IPS-NIHi11 (cell line): ENCODE measurements at regions not wholly inside any gene's neighbourhood (a gene's known extent, or its start where the extent isn't known, plus 50 kb on each side); places are given as distances from the start of the nearest gene placed in this dataset.

Source experiments
- DNase-seq: peaks from one replicate; pipeline ENCODE4 v3.0.0; 2012; ENCODE audit warnings: mixed read lengths, low spot score

DNA sequence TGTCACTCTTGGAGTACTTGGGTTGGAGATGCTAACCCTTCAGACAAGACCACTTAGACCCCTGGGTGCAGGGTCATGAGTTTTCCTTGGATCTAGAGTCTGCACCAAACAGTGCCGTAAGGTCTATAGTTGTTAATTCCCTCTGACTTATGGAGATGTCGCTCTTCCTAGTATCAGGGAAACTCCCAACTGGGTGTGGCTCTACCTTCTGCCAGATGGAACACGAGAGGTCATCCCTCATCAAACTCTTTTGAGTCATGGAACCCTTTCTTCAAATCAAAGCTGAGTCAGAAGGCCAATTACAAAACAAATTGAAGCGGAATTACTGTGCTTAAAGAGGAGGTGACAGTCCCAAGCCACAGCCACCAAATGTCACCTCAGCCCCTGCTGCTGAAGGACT, 514.9 kb upstream of the PROK2 start:
- no peak for DNase-seq

DNA sequence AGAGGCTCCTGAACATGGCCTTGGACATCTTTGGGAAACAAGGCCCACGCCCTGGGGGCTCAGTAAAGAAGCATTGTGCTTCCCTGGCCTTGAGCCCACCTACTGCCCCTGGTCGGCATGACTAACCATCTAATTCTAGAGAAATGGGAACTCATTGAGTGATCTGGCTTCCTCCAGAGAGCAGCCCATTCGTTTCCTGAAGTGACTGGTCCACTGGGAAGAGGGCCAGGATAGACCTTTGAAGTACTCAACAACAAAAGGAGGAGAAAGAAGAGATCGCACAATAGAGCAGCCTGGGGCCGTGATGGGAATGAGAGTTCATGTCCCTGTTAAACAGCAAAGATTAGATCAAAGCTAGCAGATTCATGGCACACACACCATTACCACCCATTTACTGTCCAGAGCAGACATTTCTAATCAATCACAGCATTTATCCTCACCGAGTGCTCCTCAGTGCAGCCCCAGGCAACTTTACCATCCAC, 514.4 kb upstream of the PROK2 start:
- DNase-seq: no peak

DNA sequence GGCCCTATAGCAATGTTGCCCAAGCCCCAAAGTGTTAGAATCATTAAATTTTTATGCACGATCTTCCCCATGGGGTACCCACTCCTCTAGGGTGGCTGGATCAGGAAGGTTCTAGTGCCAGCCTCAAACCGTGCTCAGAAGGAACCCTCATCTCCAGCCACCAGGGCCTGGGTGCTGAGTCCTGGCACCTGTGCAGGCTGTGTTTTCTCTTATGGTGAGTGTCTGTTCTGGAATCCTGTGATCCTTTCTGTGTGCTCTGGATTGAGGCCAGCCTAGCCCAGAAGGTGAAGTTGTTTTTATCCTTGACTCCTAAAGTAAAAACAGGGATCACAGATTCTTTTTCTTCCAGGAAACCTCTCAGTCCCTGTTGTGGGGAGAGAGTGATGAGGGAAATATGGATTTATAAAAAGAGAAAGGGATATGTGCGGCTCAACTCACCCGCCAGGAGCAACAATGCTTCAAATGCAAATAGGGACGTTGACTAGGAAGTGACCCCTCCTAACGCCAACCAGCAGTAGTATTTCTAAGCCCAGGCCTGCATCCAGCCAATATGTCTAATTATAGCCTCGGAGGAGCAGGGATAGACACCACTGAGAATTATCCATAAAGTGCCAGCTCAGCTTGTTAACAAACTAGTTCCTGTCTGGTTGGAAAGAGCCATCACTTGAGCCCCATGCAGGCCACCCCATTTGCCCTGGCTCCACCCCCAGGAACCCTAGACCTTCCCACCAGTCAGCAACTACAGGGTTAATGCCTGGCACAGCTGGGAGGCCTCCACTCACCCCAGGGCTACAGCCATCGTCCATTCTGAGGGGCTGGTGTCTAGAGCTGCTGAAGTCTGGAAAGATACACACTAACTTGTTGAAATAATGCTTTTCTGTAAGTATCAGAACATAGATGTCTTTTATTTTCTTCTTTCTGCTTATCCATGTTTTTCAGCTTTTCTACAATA, 513.5 kb upstream of the PROK2 start:
- no peak for DNase-seq

DNA sequence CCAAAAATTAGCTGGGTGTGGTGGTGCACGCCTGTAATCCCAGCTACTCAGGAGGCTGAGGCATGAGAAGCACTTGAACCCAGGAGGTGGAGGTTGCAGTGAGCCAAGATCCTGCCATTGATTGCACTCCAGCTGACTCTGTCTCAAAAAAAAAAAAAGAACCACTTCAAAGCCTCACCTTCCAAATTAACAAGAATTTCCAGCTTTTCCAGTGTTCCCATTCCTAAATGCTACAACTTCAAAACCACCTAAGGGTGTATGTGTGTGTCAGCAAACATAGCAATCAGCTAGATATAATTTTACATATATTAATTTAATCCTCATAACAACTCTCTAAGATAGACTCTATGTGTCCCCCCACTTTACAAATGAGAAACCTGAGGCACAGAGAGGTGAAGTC, 512.5 kb upstream of the PROK2 start:
- no peak for DNase-seq

DNA sequence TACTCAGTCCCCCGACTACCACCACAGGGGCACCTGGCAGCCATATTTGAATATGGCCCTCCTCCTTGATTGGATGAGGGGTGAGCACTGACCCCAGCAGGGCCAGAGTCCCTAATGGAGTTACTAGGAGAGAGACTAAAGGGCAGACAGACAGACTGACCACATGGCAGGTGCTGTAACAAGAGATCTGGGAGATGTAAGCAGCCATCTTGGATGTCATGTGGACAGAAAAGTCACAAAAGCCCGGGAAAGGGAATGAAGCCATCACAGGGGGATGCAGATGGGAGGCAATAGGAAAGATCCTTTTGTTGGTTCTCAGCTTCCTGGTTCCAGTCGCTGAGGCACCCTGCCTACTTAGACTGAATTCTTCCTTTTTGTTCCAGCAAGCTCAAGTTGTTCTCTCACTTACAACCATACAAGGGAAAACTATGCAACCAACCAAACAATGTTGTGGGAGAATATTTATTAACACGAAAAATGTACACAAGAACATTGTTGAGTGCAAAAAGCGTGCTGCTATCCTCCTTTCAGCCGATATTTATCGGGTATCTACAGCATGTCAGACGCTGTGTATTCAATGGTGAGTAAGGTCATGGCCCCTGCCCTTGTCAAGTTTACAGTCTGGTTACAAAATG, 511.6 kb upstream of the PROK2 start:
- no peak for DNase-seq

DNA sequence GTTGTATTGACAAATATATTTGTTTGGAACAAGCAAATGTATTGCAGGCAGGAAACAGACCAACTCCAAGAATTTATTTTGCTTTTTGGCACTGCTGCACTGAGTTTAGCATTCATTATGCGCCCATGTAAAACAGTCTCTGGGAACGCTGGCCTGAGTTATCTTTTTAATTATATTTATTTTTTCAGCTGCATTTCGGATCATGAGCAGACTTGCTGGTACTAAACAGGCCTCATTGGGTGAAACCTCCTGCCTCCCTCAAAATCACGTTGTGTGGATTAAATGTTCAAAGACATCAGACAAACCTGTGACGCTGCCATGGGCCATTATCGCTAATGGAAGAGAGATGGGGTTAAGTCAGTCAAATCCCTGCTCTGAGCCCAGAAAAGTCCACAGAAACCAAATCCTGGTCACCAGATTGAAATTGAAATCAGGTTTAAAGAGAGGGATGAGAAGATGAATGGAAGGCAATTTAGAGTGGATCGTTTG, 511.1 kb upstream of the PROK2 start:
- no peak for DNase-seq

DNA sequence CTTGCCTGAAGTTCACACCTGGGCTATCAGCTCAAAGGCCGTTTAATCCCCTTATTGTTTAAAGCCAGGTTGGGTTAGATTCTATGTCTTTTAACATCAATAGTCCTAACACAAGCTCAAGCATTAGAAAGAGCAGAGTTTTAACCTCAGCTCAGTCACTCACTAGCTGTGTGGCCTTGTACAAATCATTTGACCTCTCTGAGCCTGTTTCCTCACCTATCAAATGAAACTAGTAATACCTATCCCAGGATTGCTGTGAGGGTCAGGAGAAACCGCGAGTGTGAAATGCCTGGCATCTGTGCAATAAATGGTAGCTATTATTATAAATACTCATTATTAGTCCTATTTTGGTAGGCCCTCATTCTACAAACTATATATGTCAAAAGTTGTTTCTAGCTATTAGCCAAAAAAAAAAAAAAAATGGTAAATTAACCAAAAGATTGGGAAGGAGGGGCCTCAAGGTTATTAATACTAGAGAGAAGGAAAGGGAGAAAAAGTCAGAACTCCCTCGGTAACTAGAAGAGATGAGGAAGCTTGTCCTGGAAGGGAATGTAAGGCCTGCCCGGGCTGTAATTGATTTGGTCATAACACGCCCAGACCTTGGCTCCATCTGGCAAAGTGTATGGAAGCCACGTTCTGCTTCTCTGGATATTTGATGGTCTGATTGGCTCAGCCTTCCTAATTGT, 510.5 kb upstream of the PROK2 start:
- DNase-seq: no peak

DNA sequence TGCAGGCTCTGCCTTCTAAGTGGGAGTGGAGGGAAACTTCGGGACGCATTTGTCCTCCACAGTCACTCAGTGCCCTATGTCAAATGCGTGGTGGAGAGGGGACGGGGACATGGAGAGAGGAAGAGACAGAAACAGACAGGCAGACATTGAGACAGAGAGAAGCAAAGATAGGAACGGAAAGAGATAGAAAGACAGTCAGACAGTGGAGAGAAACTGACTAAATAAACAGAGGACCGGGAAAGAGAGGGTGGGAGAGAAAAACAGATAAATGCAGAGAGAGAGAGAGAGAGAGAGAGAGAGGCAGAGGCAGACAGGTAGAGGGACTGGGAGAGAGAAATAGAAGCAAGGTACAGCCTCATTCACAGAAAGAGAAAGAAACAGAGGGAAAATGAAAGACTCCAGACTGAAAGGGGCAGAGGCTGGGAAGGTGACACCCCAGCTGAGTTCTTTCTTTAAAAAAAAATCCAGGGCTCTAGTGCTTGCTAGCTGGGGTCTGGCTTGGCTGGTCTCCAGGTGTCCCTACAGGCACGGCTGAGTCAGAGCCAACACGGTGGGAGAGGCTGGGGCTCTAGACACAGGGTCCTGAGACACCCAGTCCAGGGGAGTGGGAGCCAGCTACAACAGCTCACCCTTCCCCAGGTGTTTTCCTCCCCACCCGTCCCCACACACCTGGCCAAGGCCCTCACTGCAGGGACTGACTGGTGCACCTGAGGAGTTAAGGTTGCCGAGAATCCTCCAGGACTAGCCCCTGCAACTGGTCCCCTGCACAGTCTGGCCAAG, 506.1 kb upstream of the PROK2 start:
- DNase-seq: no peak

DNA sequence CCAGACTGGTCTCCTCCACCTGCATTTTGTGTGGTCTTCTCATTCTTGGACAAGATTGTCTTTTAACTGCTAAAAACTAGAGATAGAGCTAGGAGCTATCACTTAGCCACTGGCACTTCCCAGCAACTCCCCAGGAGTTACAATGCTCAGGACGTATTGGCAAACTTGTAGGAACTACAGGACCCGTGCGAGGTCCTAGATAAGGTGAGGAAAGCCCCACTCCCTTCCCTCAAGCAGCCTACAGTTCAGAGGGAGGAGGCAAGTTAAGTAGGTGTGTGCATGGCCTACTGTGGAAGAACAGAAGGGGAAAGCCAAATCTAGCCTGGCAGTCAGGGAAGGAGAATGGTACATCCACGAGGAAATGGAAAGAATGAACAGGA, 504.7 kb upstream of the PROK2 start:
- no peak for DNase-seq

DNA sequence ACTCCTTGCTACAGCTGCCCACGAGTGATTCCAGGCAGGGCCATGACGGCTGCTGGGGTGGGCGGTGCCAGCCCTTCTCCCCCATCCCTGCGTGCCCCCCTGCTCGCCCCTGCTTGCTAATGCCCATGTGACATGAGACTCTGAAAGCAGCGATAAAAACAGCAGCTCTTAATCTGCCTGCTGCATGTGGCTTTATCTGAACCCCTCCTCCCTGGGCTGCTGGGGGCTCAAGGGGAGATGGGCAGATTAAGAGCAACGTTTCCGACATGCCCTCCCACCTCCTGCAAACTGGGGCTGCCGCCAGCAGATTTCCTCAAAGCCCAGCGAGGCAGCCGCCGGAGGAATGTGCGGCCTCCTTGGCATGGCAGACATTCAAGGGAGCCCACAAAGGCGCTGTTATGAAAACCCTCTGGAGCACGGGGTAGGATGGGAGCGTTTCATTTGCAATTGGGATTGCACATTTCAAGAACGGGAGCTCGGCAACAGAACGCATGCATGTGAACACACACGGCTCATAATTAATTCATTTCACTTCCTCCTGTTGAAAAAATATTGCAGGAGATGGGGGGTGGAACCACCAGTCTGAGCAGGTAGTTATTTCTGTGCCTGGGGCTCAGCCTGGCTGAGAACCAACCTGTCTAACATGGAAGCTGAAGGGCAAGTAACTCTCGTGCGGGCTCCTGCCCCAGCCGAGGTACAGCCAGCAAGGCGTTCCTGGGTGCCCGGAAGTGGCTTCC, 504.2 kb upstream of the PROK2 start:
- peak; percentile 42 for DNase-seq

DNA sequence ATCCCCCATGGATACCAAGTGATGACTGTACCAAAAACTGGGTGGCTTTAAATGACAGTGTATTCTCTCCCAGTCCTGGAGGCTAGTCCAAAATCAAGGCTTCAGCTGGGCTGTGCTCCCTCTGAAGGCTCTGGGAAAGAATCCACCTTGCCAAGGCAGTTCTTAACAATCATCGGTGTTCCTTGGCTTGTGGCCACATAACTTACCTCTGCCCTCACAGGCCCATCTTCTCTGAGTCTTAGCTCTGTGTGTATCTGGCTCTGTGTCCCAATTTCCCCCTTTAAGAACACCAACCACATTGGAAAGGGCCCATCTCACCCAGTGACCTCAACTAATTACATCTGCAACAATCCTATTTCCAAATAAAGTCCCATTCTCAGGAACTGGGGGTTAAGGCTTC, 503.0 kb upstream of the PROK2 start:
- no peak for DNase-seq

DNA sequence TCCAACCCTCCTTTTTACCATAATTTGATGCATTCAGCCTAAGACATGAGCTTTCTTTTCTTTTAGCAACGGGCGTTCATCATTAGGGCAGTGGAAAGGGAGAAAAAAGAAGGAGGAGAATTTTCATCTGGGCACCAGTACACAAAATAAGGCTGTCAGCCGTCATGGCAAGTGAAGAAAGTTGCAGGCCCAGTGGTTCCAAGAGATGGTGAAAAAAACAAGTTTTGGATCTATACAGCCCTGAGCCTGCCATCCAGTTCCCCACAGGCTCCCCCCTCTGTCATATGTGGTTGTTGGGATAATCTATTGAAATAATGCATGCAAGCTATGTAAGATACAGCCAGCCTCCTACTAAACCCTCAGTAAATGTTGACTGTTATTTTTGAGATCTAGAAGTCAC, 500.6 kb upstream of the PROK2 start:
- no peak for DNase-seq

DNA sequence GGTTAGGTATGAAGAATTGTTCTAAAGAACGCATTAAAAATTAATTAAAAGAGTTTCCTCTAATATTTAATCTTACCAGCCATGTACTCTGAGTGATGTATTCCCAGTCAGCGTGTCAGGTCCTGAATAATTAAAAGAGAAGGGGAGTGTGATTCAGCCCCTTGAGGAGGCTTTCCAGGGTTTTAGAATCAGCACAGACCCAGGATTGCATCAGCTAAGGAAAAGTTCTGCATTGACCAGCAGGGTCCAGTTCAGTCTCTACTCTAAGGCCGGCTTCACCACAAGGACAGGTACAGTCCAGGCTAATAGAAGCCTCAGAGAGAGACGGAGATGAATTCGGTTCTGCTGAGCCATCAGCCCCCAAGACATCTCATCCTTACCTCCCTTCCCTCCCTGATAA, 499.5 kb upstream of the PROK2 start:
- DNase-seq: no peak

DNA sequence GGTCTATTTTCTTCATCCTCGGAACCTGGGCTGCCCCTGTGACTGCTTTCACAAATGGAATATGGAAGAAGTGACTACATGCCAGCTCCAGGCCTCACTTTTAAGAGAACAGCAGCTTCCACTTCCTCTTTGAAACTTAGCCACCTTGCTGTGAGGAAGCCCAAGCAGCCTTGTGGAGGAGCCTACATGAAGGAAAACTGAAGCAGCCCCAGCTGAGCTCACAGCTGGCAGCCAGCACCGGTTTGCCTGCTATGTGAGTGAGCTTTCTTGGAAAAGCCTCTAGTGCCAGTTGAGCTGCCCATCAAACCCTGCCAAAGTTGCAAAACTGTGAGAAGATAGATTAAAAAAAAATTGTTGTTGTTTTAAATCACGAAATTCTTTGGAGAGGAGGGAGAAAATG, 498.0 kb upstream of the PROK2 start:
- no peak for DNase-seq

DNA sequence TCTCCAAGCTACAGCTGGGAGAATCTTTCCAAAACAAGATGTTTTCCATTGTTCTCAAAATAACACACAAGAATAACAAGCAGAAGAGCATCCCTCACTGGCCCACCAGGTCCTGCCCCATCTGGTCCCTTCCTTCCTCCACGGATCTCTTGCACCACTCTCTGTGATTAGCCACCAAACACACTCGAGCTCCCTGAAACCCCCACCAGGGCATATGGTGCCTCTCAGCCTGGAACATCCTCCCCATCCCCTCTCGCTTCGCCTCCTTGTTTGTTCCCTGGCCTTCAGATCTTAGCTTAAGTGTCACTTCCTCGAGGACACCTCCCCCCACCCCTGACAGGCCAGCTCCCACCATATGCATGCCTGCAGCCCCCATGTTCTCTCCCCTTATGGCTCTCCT, 496.6 kb upstream of the PROK2 start:
- DNase-seq: no peak

DNA sequence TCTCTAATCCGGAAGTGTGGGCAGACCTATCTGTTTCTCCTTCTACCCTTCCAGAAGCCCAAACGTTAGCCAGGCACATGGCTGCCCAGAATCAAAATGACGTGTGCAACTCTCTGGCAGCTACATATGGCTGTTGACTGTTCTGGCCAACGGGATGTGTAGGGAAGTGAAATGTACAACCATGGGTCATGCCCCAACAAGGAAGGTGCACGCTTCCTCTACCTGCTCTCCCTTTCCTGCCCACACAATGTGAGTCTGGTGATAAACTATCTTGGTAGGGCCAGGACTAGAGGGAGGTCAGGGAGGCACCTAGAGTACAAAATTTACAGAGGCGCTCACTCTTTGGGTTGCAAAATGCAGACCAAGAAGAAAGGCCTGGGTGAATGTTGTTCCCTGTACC, 495.9 kb upstream of the PROK2 start:
- no peak for DNase-seq

DNA sequence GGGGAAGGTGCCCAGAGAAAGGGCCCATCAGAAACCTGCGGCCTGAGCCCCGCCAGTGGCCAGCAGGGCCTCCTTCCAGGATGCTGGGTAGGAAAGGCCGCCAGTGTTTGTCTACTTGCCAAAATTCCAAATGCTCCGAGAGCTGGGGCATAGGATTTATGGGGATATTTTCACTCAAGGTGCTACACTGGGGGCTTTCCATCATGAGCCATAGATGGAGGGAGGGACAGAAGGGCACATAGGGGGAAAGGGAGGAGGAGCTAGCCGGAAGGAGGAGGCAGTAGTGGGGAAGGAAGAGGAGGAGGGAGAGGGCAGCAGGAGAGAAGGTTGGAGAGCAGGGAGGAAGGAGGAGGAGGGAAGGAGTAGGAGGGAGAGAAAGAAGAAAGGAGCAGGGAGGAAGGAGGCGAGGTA, 494.7 kb upstream of the PROK2 start:
- DNase-seq: no peak

DNA sequence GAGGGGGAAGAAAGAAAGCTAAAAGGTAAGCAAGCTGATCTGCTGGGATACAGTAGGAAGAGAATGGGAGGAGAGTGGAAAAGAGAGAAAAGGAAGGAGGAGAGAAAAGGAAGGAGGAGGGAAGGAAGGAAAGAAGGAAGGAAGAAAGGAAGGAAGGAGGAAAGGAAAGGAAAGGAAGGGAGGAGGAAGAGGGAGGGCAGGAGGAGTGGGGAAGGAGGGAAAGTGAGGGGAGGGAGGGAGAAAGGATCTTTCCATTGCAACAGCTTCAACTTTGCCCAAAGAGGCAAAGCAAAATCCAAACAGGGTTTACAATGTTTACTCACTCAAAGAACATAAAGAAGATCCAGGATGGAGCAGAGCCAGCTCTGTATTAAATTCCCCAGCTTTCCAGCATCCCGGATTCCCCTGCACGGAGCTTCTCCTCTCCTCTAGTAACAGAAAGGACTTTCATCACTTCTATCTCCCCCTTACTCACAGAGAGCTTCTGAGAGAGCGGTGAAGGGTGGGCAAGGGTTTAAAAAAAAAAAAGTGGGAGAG, 494.2 kb upstream of the PROK2 start:
- no peak for DNase-seq

DNA sequence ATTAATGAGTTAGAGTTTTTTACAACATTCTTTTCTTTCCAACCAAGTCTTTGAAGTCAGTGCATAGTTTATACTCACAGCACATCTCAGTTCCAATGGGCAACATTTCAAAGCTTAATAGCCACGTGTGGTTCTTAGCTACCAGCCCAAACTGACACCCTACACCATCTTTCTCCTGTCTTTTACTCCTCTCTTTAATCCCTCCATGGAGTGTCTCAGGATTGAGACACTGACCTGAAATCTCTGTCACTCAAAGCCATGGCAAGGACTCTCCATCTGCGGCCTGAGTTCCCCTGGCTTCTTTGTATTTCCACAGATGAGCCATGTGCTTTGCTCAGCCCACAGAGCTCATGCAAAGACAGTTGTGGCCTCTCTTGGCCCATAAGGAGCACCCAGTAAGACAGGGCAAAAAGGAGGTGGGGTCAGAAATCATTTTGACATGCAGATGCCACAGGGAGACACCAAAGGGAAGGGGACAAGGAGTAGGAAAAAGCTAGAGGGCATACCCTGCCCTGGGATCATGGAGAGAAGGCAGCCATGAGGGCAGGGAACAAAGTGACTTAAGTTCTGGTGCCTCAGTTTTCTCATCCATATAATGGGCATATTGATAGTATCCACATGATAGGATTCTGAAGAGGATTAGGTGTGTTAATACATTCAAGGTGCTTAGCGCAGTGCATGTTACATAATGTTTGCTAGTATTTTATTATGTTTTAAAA, 493.6 kb upstream of the PROK2 start:
- DNase-seq: no peak

DNA sequence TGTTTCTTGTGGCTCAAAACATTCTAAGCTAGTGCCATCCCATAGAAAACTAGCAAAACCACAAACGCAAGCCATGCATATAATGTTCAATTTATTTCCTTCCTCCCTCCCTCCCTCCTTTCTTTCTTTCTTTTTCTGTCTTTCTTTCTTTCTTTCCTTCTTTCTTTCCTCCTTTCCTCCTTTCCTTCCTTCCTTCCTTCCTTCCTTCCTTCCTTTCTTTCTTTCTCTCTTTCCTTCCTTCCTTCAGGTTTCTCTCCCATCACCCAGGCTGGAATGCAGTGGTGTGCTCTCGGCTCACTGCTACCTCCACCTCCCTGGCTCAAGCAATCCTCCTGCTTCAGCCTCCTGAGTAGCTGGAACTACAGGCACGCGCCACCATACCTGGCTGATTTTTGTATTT, 492.8 kb upstream of the PROK2 start:
- no peak for DNase-seq
